LHCN-M2 (cell line): ENCODE measurements at regions not wholly inside any gene's neighbourhood (a gene's known extent, or its start where the extent isn't known, plus 50 kb on each side); places are given as distances from the start of the nearest gene placed in this dataset.

ENCODE experiments used
- DNase-seq: peaks from one replicate; pipeline ENCODE4 v3.0.0-alpha.2; 2012; ENCODE audit warnings: low read depth

DNA sequence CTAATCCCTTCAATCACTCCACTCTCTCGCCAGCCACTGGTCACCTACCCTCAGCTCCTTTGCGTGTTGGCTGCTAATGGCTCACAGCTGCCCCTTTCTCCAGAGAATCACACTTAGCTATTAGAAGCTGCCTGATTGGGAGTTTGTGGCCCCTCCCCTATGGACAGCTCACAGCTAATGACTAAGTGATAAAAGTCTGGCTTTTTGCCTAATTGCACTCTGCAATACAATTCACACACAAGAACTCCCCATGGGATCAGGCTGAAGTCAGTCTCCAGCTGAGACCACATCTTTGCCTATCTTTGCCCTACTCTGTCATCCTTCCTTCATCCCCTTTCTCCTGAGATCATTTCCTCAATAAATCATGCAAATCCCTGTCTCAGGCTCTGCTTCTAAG lies 701.9 kb upstream of the RAB6C start:
- DNase-seq: no peak

DNA sequence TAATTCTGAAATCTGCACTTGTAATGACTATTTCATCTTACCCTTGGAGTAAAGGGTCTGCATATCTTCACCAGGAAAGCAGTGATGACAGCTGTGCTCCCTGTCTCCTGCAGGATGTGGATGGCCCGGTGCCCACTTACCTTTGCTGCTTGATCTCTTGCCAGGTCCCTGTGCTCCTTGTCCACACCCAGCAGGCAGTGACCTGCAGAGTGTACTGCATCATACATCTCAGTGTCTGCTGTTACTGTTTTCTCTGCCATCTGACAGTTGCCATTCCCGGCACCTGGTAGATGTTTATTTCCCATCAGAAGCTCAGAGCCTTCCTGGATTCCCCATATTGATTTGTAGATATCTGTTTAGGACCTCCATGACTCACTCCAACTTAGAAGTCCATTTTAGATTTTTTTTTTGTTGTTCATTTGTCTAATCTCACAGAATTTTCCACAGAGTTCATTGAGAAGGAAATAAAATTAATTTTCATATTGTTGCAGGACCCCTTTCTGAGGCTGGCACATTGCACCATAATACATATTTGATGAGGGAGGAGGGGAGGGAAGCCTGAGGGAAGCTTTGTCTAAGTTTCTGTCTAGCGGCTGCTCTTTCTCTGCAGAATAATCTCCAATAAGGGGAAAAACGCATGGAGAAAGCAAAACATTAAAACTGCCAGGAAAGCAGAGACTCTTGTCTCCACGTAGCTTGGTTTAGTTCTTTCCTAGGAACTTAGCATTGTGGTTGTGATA lies 697.5 kb upstream of the RAB6C start:
- no peak for DNase-seq

DNA sequence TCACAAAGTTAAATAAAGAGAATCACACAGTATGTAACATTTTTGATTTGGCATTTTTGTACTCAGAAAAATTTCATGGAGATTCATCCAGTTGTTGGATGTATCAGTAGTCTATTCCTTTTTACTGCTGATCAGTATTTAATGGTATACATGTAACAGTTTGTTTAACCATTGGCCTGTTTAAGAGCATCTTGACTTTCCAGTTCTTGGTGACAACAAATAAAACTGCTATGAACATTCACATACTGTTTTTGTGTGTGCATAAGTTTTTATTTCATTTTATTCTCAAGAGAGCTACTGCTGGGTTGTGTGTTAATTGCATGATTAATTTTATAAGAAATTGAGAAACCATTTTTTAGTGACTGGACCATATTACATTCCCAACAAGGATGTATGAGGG lies 694.5 kb upstream of the RAB6C start:
- DNase-seq: no peak

GRCh38 chr2:129293326-129293725 lies 686.1 kb upstream of the RAB6C start:
- no peak for DNase-seq

DNA sequence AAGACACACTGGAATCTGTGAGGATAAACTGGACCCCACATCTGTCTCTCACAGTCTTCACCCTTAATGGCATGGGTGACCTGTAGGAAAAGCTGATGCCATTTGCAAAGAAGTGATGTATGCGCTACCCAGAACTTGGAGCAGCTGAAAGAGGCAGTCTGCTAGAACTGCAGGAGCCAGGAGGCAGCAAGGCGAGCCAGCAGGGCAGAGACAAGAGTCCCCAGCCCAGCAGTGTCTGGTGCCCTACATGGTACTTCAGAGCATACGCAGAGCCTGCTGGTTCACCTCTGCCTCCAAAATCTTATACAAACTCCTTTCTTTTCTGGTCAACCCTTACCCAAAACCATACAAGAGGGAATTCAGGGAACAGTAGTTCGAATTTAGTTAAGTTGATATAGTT lies 683.1 kb upstream of the RAB6C start:
- no peak for DNase-seq

- DNase-seq: no peak
These were observed 682.7 kb upstream of the RAB6C start for GRCh38 chr2:129296806-129297205.

GRCh38 chr2:129297430-129297829 lies 682.0 kb upstream of the RAB6C start:
- DNase-seq: no peak

DNA sequence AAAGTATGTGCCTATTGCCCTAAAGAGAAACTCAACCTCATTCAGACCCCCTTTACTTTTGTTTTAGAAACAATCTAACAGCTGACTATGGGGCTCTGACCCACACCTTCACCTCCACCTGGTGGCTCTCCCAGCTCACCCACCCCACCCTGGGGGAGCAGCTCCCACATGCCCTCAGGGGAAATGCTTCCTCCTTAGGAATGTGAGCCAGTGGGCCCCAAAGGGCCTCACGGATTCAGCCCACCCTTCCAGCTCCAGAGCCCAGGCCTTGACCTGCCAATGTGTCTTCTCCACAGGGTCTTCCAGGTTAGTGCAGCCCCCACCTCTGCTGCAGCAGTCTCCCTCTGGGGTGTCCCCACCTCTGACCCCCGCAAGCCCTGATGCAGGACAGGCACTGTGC lies 680.1 kb upstream of the RAB6C start:
- DNase-seq: no peak

DNA sequence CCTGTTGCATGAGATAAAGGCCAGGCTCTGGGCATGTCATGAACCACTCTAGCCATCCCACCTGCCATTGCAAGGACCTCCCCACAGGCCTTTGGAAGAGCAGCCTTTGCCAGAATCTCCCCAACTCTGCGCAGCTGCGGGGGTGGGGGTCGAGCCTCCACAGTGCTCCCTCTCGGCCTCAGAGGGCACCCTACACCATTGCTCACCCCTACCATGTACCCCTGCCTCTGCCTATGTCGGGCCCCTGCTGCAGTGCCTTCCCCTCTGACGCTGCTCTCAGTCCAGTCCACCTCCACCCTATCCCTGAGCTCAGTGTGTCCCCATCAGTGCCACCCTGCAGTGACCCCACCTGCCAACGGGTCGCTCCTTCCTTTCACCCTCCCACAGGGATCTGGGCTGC lies 679.7 kb upstream of the RAB6C start:
- DNase-seq: no peak

- DNase-seq: no peak
These were observed 679.0 kb upstream of the RAB6C start for GRCh38 chr2:129300456-129300855.

DNA sequence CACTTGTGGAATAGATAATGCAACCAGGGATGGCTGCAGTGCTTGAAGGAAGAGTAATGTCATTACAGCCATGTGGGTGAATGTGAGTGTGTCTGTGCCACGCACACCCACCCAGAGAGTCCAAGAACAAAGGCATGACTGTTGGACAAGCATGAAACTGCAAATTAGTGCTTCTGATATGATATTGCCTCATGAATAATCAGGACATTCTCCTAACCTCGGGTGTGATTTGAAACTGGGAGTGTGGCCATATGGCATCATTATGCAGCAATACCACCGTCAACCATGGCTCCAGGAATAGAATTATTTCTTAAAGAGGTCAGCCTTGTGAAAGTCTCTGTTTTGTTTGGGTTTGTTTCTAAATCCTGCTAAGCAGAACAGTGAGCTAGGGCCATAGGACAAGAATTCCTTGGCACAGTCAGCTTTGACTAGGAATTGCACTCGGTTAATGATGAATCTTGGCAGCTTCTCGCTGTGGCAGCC lies 678.0 kb upstream of the RAB6C start:
- no peak for DNase-seq

DNA sequence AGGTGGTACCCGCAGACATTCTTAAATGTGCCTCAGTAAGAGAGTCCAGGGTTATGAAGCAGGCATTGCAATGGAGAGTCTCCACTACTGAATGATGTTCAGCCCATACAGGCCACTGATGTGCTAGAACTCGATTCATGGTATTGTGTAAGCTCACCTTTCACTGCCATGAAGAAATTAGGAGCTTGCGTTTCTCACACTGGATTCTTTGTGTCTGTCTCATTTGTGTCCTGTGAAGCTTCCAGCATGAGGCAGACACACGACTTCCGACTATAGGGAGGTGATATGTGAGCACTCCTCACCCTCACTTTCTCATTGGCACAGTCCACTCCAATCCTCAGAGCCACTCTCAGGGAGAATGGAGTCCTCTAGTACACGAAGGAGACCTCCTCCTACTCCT lies 677.4 kb upstream of the RAB6C start:
- DNase-seq: no peak

DNA sequence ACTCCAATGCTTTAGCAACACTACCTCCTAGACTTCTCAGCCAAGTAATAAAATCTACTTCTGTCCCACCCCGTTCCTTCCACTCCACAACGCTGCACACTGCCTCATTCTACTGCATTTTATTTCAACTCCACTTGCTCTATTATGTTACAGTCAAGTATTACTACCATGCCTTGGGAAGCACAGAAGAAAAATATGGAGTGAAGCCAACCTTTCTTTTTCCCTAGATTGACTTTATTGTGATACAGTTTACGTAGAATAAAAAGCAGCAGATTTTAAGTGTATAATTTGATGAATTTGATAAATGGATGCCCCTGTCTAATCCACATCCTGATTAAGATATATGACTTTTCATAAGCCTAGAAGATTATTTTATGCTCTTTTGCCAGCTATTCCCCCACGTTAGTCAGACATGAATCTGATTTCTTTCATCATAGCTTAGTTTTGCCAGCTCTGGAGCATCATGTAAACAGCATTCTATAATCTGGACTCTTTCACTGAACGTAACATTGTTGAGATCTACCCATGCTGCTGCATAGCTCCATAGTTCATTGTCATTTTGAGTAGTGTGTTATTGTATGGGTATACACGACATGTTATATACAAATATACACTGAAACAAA lies 676.8 kb upstream of the RAB6C start:
- no peak for DNase-seq

DNA sequence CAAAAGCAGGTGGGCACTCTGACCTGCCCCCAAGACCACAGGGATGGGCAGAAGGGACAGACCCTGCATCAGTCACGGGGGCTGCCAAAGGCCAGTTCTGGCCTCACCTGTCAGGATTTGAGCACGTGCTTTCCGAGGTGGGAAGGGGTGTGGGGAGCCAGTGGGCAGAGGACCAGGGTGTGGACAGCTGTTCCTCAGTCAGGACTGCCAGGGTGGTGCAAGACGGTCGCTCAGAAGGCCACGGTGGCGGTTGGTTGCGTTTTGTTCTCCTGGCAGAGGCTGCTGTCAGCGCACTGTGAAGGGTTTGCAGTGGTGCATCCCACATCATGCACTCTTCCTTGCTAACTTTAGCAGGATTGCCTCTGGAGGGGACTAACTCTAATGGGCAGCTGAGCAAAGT lies 665.3 kb upstream of the RAB6C start:
- no peak for DNase-seq

DNA sequence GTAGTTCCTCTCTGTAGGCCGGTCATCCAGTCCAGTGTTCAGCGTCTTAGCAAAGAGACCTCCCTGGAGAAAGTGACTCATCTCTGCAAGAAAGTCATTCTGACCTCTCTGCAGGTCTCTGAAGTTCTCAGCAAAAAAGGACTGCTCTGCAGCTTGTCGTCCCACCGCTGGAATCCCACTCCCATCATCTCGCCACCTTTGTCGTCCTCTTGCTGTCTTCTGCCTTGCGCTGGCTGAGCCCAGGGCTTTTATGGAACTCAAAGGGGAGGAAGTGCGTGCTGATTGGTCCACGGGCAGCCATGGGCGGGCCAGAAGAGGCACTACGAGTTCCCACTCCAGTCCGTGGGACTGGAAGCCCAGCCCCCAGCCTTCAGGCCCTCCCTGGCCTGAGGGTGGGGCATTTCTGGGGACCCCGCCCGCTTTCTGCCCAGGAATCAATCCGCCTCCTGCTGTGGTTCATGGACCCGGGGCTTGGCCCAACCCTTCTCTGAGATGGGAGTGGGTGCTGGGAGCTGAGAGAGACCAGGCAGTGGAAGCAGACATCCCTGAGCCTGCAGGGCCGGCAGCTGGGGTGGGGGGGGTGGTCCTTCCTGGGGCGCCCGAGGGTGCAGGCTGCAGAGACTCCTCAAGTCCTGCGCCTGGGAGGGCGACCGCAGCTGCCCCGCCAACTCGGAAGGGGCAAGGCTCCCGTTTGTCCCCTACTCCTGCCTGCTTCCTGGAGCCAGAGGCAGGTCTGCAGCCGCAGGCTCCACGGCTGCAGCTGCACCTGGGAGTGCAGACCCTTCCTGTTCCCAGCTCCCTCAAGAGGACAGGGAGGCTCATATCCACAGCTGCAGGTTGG lies 660.7 kb upstream of the RAB6C start:
- no peak for DNase-seq

- DNase-seq: no peak
These were observed 660.1 kb upstream of the RAB6C start for GRCh38 chr2:129319422-129319717.

DNA sequence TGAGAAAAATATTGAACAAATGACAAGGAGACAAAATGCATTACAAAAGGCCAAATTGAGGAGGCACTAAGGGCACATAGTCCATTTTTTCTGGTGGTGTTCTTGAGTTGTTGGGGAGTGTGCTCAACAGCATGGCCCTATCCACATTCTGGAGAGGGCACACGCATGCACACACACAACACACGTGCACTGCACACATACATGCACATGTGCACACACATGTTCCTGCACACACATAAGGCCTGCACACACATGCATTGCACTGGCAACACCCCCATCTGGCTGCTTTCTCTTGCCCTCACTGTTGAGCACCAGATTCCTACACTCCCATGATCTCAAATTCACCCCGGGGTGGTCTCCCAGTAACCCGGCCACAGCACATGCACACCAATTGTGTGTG lies 659.2 kb upstream of the RAB6C start:
- no peak for DNase-seq

GRCh38 chr2:129324349-129324748 lies 655.1 kb upstream of the RAB6C start:
- DNase-seq: no peak

GRCh38 chr2:129325151-129325550 lies 654.3 kb upstream of the RAB6C start:
- DNase-seq: no peak

GRCh38 chr2:129329574-129329973 lies 649.9 kb upstream of the RAB6C start:
- DNase-seq: no peak

DNA sequence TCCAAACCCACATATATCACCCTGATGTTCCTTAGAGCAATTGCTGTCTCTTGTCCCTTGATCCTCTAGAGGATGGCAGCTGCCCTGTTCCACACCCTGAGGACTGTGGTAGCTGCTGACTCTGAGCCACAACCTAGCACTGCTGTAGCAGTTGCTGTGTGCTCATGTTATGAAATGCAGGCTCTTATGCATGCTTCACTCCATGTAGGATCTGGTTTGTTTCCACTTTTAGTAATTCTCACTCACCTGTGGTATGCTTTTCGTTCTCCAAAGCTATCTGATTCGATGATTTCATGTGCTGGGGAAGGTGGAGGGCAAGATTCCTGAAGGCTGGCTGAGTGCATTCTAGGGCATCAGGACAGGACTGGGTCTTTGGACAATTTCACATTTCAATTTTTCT lies 649.0 kb upstream of the RAB6C start:
- no peak for DNase-seq

DNA sequence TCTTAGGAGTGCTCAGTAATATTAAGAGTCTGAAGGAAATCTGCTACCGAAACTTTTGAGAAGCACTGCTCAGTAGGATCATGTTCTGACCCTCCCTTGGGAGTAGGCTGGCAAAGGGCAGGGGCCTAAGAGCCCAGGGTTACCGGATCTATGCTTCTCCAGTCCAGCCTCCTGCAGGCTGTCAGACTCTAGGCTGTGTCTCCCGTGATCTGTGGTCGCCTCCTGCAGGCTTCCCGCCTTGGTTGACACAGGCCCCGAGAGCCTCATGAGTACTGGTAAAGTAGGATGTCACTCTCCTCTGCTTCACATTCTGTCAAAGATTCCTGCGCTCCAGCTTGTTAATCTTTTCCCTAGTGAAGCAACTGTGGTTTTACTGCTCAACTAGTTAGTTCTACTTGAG lies 647.8 kb upstream of the RAB6C start:
- DNase-seq: no peak

DNA sequence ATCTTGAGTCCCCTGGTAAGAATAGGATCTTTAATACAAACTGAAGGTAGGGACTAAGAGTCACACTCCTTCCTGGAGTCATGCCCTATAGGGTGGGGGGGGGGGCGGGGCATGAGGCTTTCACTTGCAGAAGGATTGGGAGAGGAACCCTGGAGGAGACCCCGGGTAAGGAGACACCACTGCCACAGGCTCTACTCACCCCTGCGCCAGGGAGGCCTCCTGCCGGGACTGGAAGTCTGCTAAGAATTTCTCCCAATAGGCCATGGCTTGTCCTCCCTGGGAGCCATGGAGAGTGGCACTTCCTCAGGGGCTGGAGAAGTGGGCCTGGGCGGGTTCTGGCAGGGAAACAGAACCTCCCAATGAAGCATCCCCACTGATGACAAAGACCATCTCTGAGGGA lies 645.3 kb upstream of the RAB6C start:
- no peak for DNase-seq
